ENCODE measurements at regions not wholly inside any gene's neighbourhood (a gene's known extent, or its start where the extent isn't known, plus 50 kb on each side); places are given as distances from the start of the nearest gene placed in this dataset.
"Not testable (repeated sequence)": the region's sequence is repeated elsewhere in the genome, so short reads cannot be mapped to it uniquely, and the experiment has no call there.

- intact Hi-C loops (cut with DNase I) = no loop called here
- TF ChIP-seq, protein P1, sequence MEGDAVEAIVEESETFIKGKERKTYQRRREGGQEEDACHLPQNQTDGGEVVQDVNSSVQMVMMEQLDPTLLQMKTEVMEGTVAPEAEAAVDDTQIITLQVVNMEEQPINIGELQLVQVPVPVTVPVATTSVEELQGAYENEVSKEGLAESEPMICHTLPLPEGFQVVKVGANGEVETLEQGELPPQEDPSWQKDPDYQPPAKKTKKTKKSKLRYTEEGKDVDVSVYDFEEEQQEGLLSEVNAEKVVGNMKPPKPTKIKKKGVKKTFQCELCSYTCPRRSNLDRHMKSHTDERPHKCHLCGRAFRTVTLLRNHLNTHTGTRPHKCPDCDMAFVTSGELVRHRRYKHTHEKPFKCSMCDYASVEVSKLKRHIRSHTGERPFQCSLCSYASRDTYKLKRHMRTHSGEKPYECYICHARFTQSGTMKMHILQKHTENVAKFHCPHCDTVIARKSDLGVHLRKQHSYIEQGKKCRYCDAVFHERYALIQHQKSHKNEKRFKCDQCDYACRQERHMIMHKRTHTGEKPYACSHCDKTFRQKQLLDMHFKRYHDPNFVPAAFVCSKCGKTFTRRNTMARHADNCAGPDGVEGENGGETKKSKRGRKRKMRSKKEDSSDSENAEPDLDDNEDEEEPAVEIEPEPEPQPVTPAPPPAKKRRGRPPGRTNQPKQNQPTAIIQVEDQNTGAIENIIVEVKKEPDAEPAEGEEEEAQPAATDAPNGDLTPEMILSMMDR (IDR thresholded peaks at IDR 0.05) = no peak
Measured at GRCh38 chr12:72207079-72207478, 65.1 kb upstream of the TRHDE start.

DNA sequence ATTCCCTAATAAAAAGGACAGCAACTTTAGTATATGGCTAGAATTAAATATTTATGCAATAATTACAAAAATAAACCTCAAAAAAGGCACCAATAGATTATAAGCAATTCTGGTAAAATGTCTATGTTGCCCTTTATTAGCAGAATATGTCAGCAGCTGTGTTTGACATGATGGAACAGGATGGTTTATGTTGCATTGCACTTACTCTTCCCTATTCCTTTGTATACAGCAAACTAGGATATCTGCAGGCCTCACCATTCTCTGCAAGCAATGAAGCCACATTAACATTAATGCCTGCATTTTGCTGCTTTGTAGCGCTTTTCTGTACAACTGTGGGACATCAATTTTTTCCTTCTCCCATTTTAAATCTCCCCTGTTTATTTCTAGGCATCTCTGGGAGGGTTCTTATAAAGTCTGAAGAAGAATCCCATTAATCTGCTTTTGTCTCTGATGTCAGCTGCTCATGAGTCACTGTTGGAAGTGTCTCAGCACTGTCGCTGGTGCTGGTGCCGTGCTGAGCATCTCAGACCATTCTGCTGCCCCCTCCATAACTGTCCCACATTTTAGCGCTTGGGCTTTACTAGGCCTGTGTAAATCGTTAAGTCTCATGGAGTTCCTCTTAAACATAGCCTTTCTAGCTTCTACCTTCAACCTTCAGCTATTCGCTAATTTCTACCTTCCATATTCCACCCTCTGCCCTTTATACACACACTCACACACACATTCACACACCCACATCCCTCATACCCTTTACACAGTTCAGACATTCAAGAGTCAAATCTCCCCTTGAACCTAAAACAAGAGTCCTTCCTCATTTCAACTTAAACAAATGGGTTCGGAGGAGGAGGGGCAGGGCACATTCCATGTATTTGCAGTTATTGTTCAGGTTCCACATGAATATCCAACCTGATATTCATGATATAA, 64.4 kb upstream of the TRHDE start:
- WGBS, 2 donors = 83 to 86% methylated on average over 7 of the region's 7 CpGs
- Histone ChIP-seq H3K27me3 (no peaks in the 10 kb centered on the region), H3K36me3 (no peaks in the 10 kb centered on the region), H3K4me3 (no peak overlapping the region), H3K4me1 (no peaks in the 10 kb centered on the region), H3K27ac (no peak overlapping the region), H3K9me3 (peaks cover 0 to 2% (median 0%) of the 10 kb centered on the region in 11 donors)
- TF ChIP-seq, protein P1 (IDR thresholded peaks at IDR 0.05) = no peak
- intact Hi-C loops (cut with DNase I) = no loop called here
- DNase-seq (no peak), ATAC-seq (no peak)

More at GRCh38 chr12:72207079-72207478, 65.1 kb upstream of the TRHDE start:
- Histone ChIP-seq H3K4me1 (no peaks in the 10 kb centered on the region), H3K27ac (no peak overlapping the region), H3K27me3 (no peaks in the 10 kb centered on the region), H3K9me3 (peaks cover 0 to 3% (median 0%) of the 10 kb centered on the region in 11 donors), H3K4me3 (no peak overlapping the region), H3K36me3 (no peaks in the 10 kb centered on the region)
- ATAC-seq = no peak
- DNase-seq = no peak

DNA sequence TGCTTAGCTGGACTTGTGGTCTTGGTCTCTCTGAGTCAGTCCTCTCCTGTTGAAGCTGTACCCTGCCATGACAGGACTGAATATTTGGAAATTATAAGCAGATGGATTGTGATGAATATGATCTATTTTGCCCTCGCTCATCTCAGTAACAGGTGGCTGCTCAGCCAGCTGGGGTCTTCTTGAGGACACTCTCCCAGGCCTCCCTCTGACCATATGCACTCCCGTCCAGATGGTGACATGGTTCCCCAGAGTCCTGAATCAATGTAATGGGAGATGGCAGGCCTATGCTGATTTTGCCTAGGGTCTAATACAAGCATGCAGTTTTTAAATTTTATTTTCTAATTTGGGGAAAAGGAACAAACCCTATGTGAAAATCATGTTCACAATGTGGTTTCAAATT, 63.1 kb upstream of the TRHDE start:
- DNase-seq (no peak), ATAC-seq (no peak)
- TF ChIP-seq, protein P1 (IDR thresholded peaks at IDR 0.05) = no peak
- Histone ChIP-seq H3K27ac (no peak overlapping the region), H3K27me3 (no peaks in the 10 kb centered on the region), H3K9me3 (no peaks in the 10 kb centered on the region), H3K4me1 (no peaks in the 10 kb centered on the region), H3K4me3 (no peak overlapping the region), H3K36me3 (no peaks in the 10 kb centered on the region)
- intact Hi-C loops (cut with DNase I) = no loop called here
- WGBS, 2 donors = 73 to 86% methylated on average over 2 of the region's 2 CpGs

DNA sequence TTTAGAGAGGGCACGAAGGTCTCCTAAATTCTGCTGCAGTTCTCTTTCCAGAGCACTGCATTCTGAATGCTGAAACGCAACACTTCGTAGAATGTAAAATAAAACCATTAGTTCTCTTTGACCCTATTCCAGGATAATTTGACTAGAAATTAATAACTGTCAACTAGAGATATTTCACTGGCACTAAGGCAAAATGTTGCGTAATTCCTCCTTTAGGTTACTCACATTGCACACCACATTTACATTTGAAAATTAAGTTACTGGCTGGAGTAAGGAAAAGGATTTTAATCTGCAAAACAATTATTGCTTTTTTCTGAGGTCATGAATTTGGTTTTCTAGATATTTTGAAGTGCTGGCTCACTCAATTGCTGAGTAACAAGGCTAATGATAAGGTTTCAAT, 58.0 kb upstream of the TRHDE start:
- no peak overlapping the region for H3K4me3 ChIP-seq
- no peak for DNase-seq
- no peaks in the 10 kb centered on the region for H3K36me3 ChIP-seq
- no peak overlapping the region for H3K27ac ChIP-seq
- H3K9me3 ChIP-seq = no peaks in the 10 kb centered on the region
- ATAC-seq = no peak
- TF ChIP-seq, protein P1 (IDR thresholded peaks at IDR 0.05) = no peak
- H3K27me3 ChIP-seq = no peaks in the 10 kb centered on the region
- 48 to 55% methylated on average over 4 of the region's 4 CpGs for WGBS, 2 donors
- no peaks in the 10 kb centered on the region for H3K4me1 ChIP-seq
- intact Hi-C loops (cut with DNase I) = no loop called here

DNA sequence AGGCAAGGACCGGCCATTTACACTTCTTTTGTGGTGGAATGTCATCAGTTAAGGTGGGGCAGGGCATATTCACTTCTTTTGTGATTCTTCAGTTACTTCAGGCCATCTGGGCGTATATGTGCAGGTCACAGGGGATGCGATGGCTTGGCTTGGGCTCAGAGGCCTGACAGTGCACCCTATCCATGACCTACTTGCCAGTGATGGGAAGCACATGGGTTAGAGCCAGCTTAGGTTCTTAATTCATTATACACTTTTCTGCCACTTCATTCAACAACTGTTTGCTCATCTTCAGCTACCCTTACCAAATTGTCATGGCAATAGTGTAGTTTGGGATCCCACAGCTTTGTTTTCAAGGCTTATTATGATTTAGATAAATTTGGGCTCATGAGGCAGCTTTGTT, 56.9 kb upstream of the TRHDE start:
- ATAC-seq; H3K27ac ChIP-seq; H3K9me3 ChIP-seq; H3K4me1 ChIP-seq; H3K27me3 ChIP-seq; H3K36me3 ChIP-seq; DNase-seq; H3K4me3 ChIP-seq; intact Hi-C loops (cut with DNase I): not testable (repeated sequence)
- 68 to 80% methylated on average over 2 of the region's 3 CpGs for WGBS, 2 donors

Measured in heart right ventricle (tissue), 16 donors.